ENCODE measurements at regions not wholly inside any gene's neighbourhood (a gene's known extent, or its start where the extent isn't known, plus 50 kb on each side); places are given as distances from the start of the nearest gene placed in this dataset.

- no peak for TF ChIP-seq POLR2A (IDR thresholded peaks at IDR 0.05; ENCODE audit: low read depth, low read length)
- DNase-seq (ENCODE audit: insufficient read length, low spot score), result no peak
- FAIRE-seq, result no peak
Measured at GRCh38 chr7:35549781-35550180, 145.2 kb downstream of the HERPUD2 start.

GRCh38 chr7:35548291-35548690 lies 146.6 kb downstream of the HERPUD2 start:
- FAIRE-seq (no peak), DNase-seq (ENCODE audit: insufficient read length, low spot score) (no peak)
- TF ChIP-seq POLR2A (IDR thresholded peaks at IDR 0.05; ENCODE audit: low read depth, low read length), result no peak

- no peak for FAIRE-seq
- no peak for TF ChIP-seq POLR2A (IDR thresholded peaks at IDR 0.05; ENCODE audit: low read depth, low read length)
- DNase-seq (ENCODE audit: insufficient read length, low spot score), result no peak
Measured at GRCh38 chr7:35546691-35547429, 148.1 kb downstream of the HERPUD2 start.

GRCh38 chr7:35545831-35546230 lies 149.1 kb downstream of the HERPUD2 start:
- no peak for TF ChIP-seq POLR2A (IDR thresholded peaks at IDR 0.05; ENCODE audit: low read depth, low read length)

GRCh38 chr7:35544028-35544742 lies 150.8 kb downstream of the HERPUD2 start:
- TF ChIP-seq POLR2A (IDR thresholded peaks at IDR 0.05; ENCODE audit: low read depth, low read length), result no peak
- DNase-seq (ENCODE audit: insufficient read length, low spot score) (no peak), FAIRE-seq (no peak)

More at GRCh38 chr7:35545831-35546230, 149.1 kb downstream of the HERPUD2 start:
- FAIRE-seq, result no peak
- no peak for DNase-seq (ENCODE audit: insufficient read length, low spot score)

GRCh38 chr7:35537067-35538023 lies 157.6 kb downstream of the HERPUD2 start:
- no peak for FAIRE-seq
- DNase-seq (ENCODE audit: insufficient read length, low spot score), result peak; percentile 95
- TF ChIP-seq POLR2A (IDR thresholded peaks at IDR 0.05; ENCODE audit: low read depth, low read length), result no peak

GRCh38 chr7:35536396-35536826 lies 158.5 kb downstream of the HERPUD2 start:
- no peak for TF ChIP-seq POLR2A (IDR thresholded peaks at IDR 0.05; ENCODE audit: low read depth, low read length)
- FAIRE-seq (no peak), DNase-seq (ENCODE audit: insufficient read length, low spot score) (no peak)

GRCh38 chr7:35533902-35534301 lies 161.0 kb downstream of the HERPUD2 start:
- no peak for TF ChIP-seq POLR2A (IDR thresholded peaks at IDR 0.05; ENCODE audit: low read depth, low read length)
- no peak for FAIRE-seq
- no peak for DNase-seq (ENCODE audit: insufficient read length, low spot score)

- DNase-seq (ENCODE audit: insufficient read length, low spot score) (no peak), FAIRE-seq (no peak)
- TF ChIP-seq POLR2A (IDR thresholded peaks at IDR 0.05; ENCODE audit: low read depth, low read length), result no peak
Measured at GRCh38 chr7:35530124-35531109, 164.5 kb downstream of the HERPUD2 start.

- DNase-seq (ENCODE audit: insufficient read length, low spot score), result no peak
- FAIRE-seq, result no peak
- TF ChIP-seq POLR2A (IDR thresholded peaks at IDR 0.05; ENCODE audit: low read depth, low read length), result no peak
Measured at GRCh38 chr7:35529713-35530112, 165.2 kb downstream of the HERPUD2 start.

- no peak for FAIRE-seq
Measured at GRCh38 chr7:35528381-35528977, 166.5 kb downstream of the HERPUD2 start.

GRCh38 chr7:35526645-35527044 lies 168.3 kb downstream of the HERPUD2 start:
- no peak for DNase-seq (ENCODE audit: insufficient read length, low spot score)
- no peak for TF ChIP-seq POLR2A (IDR thresholded peaks at IDR 0.05; ENCODE audit: low read depth, low read length)
- FAIRE-seq, result no peak

More at GRCh38 chr7:35528381-35528977, 166.5 kb downstream of the HERPUD2 start:
- DNase-seq (ENCODE audit: insufficient read length, low spot score), result no peak
- TF ChIP-seq POLR2A (IDR thresholded peaks at IDR 0.05; ENCODE audit: low read depth, low read length), result no peak

Data from H54 (cell line).